ENCODE measurements at regions not wholly inside any gene's neighbourhood (a gene's known extent, or its start where the extent isn't known, plus 50 kb on each side); places are given as distances from the start of the nearest gene placed in this dataset.
A peak's percentile ranks its signal among the peaks of the same experiment; 100 is the strongest.
"Not testable (repeated sequence)": the region's sequence is repeated elsewhere in the genome, so short reads cannot be mapped to it uniquely, and the experiment has no call there.

GRCh38 chr6:3900744-3901336 is 51.7 kb downstream of the FAM50B start:
- DNase-seq = no peak

GRCh38 chr6:3902871-3903648 is 53.9 kb downstream of the FAM50B start:
- DNase-seq = peak; percentile 14 to 61 (median 46)

DNA sequence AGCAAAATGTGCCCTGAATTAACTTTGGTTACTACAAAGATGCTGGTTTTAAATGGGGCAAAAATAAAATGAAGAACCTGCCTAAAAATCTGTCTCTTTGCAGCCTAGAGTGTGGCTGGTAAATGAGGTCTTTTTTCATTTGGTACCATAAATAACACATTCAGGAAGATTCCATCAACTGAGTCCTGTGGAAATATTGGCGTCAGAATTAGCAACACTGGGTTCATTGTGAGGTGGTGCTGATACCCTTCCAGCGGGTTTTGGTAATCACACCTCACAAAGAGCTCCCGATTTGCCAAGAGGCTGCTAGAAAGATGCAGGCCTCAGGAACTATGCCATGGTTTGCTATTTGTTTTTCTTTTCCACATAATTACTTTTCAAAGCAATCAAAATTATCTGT is 55.3 kb downstream of the FAM50B start:
- no peak for DNase-seq

DNA sequence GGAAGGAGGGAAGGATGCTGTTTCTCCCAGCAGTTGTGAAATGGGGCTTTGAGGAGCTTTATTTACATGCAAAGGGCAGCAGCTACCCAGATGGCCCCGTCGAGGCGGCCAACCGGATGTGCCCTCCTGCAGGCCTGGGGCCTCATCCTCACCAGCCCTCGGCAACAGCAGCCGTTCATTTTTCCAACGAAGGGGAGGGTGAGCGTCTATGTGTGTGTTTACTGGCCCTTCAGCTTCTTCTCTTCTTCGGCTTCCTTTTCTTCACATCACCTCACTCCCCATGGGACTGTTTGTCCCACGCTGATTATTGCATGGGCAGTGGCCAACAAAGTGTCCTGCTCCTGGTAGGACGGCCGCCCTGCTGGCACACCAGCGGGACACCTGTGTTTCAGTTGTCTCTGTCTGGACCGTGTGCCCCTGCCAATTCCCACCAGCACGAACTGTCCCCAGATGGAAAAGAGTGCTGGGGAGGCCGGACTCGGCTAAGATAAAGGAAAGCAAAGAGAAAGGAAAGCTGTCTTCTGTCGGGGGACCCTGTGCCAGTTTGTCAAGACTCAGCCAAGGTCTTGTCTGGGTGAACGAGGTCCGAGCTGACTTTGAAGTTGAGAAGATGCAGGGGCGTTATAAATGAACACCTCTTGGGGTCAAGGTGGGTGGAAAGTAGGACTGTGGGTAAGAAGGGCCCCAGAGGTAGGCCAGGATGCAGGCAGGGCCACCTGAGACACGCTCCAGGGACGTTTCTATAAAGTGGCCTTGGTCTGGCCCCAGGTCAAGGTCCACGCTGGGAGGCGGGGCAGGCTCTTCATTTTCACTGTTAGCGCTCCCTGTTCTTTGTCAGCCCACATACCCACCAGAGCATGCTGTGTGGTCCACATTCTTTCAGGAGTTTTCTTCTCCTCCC is 57.0 kb downstream of the FAM50B start:
- no peak for DNase-seq

GRCh38 chr6:3906846-3907151 is 57.6 kb downstream of the FAM50B start:
- DNase-seq = no peak

DNA sequence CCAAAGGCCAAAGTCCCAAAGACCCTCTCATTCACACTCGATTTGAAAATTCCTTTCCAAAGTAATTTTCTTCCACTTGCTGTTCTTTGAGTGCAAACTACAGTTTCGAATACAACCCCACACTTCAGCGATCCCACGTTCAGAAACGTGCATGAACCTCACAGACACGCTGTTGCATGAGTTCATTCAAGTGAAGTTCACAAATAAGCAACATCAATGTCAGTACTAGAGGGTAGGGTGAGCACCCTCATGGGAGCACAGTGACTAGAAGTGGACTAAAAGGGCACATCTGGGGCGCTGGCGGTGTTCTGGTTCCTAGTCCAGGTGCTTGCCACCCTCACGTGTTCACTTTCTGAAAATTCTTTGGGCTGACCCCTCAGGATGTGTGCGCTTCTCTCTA is 59.0 kb downstream of the FAM50B start:
- DNase-seq = no peak

- DNase-seq = no peak
These were observed 59.8 kb downstream of the FAM50B start for GRCh38 chr6:3908961-3909360.

GRCh38 chr6:3910106-3910663 is 61.0 kb downstream of the FAM50B start:
- DNase-seq = no peak

DNA sequence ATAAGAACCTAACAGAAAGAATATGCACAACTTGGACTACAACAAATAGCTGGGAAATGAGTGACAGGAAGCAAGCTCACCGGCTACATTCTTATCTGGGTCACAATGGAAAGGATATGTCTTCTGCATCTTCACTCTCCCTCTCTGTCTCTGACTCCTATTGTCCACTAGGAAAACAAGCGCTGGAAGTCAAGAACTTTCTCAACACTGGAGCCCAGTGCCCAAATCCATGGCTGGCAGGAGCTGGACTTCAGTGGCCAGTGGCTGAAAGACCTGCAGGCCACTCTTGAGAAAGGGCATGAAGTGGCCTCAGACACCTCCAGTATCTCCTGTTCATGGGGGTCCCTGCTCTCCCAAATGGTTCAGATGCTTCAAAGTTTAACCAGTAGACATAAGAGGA is 62.0 kb downstream of the FAM50B start:
- no peak for DNase-seq

- no peak for DNase-seq
These were observed 62.6 kb downstream of the FAM50B start for GRCh38 chr6:3911614-3912336.

- DNase-seq = no peak
These were observed 63.3 kb downstream of the FAM50B start for GRCh38 chr6:3912361-3913076.

DNA sequence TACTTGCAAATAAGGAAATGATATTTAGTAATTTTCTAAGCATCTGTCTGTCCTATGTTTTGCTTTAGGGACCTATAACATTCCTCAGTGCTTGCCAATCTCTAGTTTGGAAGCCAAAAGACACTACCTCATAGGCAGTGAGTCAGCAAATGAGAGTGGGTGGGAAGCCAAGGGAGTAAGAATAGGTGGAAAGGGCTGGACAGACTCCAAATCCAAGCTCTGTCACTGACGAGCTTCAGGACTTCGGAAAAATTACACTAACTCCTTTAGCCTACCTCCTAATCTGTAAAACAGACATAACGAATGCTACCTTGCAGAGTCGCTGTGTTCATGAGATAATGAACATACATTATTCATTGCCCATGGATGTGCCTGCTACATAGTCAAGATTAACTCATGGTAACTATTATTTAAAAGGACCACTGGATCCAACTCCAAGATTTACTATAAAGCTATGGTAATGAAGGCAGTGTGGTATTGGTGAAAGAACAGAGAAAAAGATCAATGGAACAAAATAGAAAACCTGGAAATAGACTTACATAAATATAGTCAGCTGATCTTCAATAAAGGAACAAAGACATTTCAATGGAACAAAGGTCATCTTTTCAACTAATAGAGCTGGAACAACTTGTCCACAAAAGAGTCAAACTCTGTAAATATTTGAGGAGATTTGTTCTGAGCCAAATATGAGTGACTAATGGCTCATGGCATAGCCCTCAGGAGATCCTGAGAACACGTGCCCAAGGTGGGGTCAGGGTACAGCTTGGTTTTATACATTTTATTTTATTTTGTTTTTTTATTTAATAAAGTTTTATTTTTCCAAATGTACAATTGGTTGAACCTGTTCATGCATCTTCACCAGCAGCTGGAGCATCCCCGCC is 64.1 kb downstream of the FAM50B start:
- DNase-seq = no peak

GRCh38 chr6:3913958-3914337 is 64.8 kb downstream of the FAM50B start:
- DNase-seq = no peak

DNA sequence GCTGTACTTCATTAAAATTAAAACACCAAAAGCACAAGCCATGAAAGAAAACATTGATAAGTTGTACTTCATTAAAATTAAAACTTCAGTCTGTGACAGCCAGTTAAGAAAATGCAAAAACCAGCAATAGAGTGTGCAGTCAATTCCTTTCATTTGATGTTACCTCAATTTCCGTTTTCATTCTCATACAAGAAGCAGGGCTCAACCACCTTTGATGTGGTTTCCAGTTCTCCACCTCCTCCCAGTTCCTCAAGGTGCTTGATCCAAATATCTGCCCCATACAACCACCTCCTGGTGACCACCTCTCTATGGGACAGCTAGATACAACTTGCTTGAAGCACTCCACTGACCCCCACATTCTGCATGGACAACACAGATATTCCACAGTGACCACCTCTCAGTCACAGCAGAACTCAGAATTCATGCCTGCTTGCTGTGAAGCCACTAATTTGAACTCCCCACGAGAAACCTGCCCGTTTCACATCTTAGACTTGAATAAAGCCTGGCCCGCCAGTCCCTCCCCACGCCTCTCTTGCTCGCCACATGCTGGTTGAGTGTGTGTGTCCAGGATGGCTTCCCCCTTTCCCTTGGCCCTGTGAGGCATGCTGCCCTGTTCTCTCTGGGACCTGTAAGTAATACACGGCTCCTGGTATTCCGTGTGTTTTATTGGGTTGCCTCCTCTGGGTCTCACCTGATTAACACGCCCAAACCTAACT is 66.1 kb downstream of the FAM50B start:
- DNase-seq = no peak

- DNase-seq = no peak
These were observed 67.0 kb downstream of the FAM50B start for GRCh38 chr6:3916211-3916610.

GRCh38 chr6:3916749-3917148 is 67.6 kb downstream of the FAM50B start:
- DNase-seq = not testable (repeated sequence)

- no peak for DNase-seq
These were observed 69.3 kb downstream of the FAM50B start for GRCh38 chr6:3918469-3918868.

DNA sequence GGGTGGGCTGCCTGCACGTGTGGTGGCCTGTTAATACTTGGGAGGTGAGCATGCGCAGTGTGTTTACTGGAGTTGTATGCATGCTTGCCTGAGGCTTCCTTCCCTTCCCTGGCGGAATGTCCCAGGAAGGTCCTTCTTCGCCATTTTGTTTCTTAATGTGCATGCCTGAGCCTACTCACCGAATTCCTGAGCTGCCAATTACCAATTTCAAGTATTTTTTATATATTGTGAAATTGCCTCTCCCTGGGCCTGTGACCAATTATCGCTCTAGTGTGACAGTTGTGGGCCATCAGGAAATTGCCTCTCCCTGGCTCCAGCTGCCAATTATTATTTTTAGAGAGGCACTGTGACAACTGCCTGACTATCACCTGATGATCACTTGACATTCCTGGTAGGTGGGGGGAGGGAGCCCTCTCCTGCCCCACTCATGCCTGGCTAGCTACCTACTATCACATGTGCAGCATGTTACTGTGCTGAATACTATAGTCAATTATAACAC is 70.0 kb downstream of the FAM50B start:
- no peak for DNase-seq

GRCh38 chr6:3919849-3920248 is 70.7 kb downstream of the FAM50B start:
- DNase-seq = no peak

GRCh38 chr6:3920321-3920720 is 71.1 kb downstream of the FAM50B start:
- DNase-seq = no peak

All from suppressor macrophage (primary cell).